ENCODE measurements at regions not wholly inside any gene's neighbourhood (a gene's known extent, or its start where the extent isn't known, plus 50 kb on each side); places are given as distances from the start of the nearest gene placed in this dataset.
"Not testable (repeated sequence)": the region's sequence is repeated elsewhere in the genome, so short reads cannot be mapped to it uniquely, and the experiment has no call there.

DNA sequence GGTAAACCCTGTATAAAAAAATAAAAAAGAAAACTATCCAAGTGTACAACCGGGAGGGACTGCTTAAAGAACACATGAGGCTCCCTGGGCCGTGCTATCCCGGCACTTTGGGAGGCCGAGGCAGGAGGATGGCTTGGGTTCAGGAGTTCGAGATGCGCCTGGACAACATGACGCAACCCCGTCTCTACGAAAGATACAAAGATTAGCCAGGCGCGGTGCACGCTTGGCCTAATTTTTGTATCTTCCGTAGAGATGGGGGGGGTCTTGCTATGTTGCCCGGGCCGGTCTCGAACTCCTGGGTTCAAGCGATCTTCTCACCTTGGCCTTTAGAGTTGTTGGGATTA, 101.7 kb upstream of the VKORC1L1 start:
- BruUV-seq (replicated peaks); CTCF ChIA-PET; DNase-seq (ENCODE audit: unreplicated experiment); H3K9me3 Mint-ChIP-seq (ENCODE audit: unreplicated experiment); intact Hi-C loops (cut with micrococcal nuclease); H3K27me3 Mint-ChIP-seq (ENCODE audit: insufficient read depth, unreplicated experiment); H3K4me1 Mint-ChIP-seq (ENCODE audit: insufficient read depth, unreplicated experiment): not testable (repeated sequence)
- POLR2A ChIA-PET, result interaction anchor here (1.1 to 1.6 kb wide), 4 partner anchors 20 to 722 kb away, joined by 4 to 12 read pairs (median 5); no protein-coding TSS in a partner anchor
- Mint-ChIP-seq H3K4me3 (ENCODE audit: unreplicated experiment) (peak overlapping the region; percentile 83), H3K36me3 (ENCODE audit: insufficient read depth, unreplicated experiment) (peaks cover 11% of the 10 kb centered on the region), H3K27ac (ENCODE audit: low read depth, unreplicated experiment) (peak overlapping the region; percentile 94)

DNA sequence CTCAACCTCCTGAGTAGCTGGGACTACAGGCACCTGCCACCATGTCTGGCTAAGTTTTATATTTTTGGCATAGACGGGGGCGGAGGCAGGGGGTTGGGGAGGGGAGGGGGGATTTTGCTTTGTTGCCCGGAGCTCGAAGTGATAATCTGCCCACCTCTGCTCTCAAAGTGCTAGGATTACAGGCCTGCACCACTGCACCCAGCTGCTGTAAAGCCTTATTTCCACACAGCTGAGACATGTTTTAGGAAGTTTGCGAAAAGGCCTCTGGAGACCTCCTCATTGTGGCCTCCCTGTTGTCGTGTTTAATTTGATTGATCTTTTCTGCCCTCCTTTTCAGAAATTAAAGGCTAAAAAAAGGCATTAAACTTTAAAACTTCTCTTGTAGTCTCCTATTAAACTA, 96.2 kb upstream of the VKORC1L1 start:
- H3K4me3 Mint-ChIP-seq (ENCODE audit: unreplicated experiment); POLR2A ChIA-PET; H3K27ac Mint-ChIP-seq (ENCODE audit: low read depth, unreplicated experiment); H3K4me1 Mint-ChIP-seq (ENCODE audit: insufficient read depth, unreplicated experiment); H3K36me3 Mint-ChIP-seq (ENCODE audit: insufficient read depth, unreplicated experiment); BruUV-seq (replicated peaks); intact Hi-C loops (cut with micrococcal nuclease); H3K27me3 Mint-ChIP-seq (ENCODE audit: insufficient read depth, unreplicated experiment); CTCF ChIA-PET; H3K9me3 Mint-ChIP-seq (ENCODE audit: unreplicated experiment); DNase-seq (ENCODE audit: unreplicated experiment): not testable (repeated sequence)

DNA sequence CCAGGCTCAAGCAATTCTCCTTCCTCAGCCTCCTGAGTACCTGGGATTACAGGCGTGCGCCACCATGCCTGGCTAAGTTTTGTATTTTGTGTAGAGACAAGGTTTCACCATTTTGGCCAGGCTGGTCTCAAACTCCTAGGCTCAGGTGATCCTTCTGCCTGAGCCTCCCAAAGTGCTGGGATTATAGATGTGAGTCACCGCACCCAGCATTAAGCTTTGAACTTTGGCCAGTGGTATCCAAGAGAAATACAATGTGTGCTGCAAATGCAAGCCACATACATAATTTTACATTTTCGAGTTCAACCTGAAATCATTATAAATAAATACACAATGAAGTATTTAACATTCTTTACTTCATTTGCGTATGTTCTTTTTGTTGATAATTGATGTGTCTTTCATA, 82.9 kb upstream of the VKORC1L1 start:
- H3K36me3 Mint-ChIP-seq (ENCODE audit: insufficient read depth, unreplicated experiment); H3K4me3 Mint-ChIP-seq (ENCODE audit: unreplicated experiment); H3K9me3 Mint-ChIP-seq (ENCODE audit: unreplicated experiment); intact Hi-C loops (cut with micrococcal nuclease); POLR2A ChIA-PET; H3K4me1 Mint-ChIP-seq (ENCODE audit: insufficient read depth, unreplicated experiment); H3K27ac Mint-ChIP-seq (ENCODE audit: low read depth, unreplicated experiment); DNase-seq (ENCODE audit: unreplicated experiment); CTCF ChIA-PET; H3K27me3 Mint-ChIP-seq (ENCODE audit: insufficient read depth, unreplicated experiment); BruUV-seq (replicated peaks): not testable (repeated sequence)

DNA sequence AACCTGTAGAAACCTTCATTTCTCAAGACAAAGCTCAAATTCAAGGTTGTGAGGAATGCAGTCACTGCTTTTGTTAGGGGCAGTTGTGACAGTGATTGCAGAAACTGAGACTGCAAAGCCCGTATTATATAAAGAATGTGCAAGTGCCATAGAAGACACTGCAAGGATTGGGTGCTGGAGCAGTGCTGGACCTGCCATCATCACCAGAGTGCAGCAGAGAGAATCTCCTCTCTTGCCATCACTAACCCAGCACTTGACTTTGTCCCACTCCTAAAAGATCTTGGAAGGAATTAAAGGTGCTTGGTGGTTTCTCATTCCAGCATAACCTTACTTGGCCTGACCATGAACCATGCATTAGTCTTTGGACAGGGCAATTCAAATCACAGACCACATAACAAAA, 81.1 kb upstream of the VKORC1L1 start:
- H3K27me3 Mint-ChIP-seq (ENCODE audit: insufficient read depth, unreplicated experiment); H3K9me3 Mint-ChIP-seq (ENCODE audit: unreplicated experiment); H3K4me1 Mint-ChIP-seq (ENCODE audit: insufficient read depth, unreplicated experiment); H3K36me3 Mint-ChIP-seq (ENCODE audit: insufficient read depth, unreplicated experiment); DNase-seq (ENCODE audit: unreplicated experiment); POLR2A ChIA-PET; H3K27ac Mint-ChIP-seq (ENCODE audit: low read depth, unreplicated experiment); BruUV-seq (replicated peaks); H3K4me3 Mint-ChIP-seq (ENCODE audit: unreplicated experiment); CTCF ChIA-PET; intact Hi-C loops (cut with micrococcal nuclease): not testable (repeated sequence)

DNA sequence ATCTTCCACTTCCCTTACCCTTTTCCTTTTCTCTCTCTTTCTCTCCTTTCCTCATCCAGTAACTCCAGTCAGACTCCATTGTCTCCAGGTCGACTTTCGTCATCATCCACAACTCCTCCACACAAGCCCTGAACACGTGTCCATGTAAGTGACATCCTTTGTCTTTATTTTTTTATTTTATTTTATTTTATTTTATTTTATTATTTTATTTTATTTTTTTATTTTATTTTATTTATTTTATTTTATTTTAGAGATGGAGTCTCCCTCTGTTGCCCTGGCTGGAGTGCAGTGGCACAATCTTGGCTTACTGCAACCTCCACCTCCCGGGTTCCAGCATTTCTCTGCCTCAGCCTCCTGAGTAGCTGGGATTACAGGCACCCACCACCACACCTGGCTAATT, 80.1 kb upstream of the VKORC1L1 start:
- POLR2A ChIA-PET; CTCF ChIA-PET; DNase-seq (ENCODE audit: unreplicated experiment); H3K27ac Mint-ChIP-seq (ENCODE audit: low read depth, unreplicated experiment); H3K4me1 Mint-ChIP-seq (ENCODE audit: insufficient read depth, unreplicated experiment); H3K27me3 Mint-ChIP-seq (ENCODE audit: insufficient read depth, unreplicated experiment); H3K9me3 Mint-ChIP-seq (ENCODE audit: unreplicated experiment); H3K36me3 Mint-ChIP-seq (ENCODE audit: insufficient read depth, unreplicated experiment); intact Hi-C loops (cut with micrococcal nuclease); BruUV-seq (replicated peaks); H3K4me3 Mint-ChIP-seq (ENCODE audit: unreplicated experiment): not testable (repeated sequence)

DNA sequence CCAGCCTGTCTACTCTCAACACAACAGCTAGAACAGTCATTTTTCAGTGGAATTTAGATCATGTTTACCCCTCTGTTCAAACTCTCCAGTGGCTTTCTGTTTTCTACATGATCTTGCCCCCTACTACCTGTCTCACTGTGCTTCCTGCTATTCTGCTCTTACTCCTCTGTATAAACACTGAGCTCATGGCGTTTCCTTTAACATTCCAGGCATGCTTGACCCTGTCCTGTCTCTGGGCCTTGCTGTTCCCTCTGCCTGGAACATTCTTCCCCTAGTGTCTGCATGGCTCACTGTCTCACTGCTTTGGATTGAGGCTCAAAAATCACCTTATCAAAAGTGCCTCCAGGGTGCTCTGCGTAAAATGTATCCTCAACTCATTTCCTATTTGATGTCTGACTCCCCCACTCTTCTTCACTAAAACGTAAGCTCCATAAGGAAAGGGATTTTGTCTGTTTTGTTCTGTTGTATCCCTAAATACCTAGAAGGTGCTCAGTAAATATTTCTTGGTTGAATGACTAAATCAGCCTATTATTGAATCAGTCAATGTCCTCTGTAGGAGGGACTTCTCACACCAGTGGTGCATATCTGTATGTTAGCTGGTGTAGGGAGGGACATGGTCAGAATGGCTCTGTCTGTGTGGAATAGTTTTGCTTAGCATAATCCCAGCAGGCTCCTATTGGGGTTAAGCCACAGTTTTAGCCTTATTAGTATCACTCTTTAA, 78.0 kb upstream of the VKORC1L1 start:
- BruUV-seq (replicated peaks); H3K9me3 Mint-ChIP-seq (ENCODE audit: unreplicated experiment); H3K4me3 Mint-ChIP-seq (ENCODE audit: unreplicated experiment); DNase-seq (ENCODE audit: unreplicated experiment); POLR2A ChIA-PET; H3K27ac Mint-ChIP-seq (ENCODE audit: low read depth, unreplicated experiment); intact Hi-C loops (cut with micrococcal nuclease); H3K36me3 Mint-ChIP-seq (ENCODE audit: insufficient read depth, unreplicated experiment); H3K27me3 Mint-ChIP-seq (ENCODE audit: insufficient read depth, unreplicated experiment): not testable (repeated sequence)
- CTCF ChIA-PET, result interaction anchor here (0.6 kb wide), 1 partner anchor 26 kb away, joined by 3 read pairs; no protein-coding TSS in a partner anchor
- peaks cover 12% of the 10 kb centered on the region for H3K4me1 Mint-ChIP-seq (ENCODE audit: insufficient read depth, unreplicated experiment)

DNA sequence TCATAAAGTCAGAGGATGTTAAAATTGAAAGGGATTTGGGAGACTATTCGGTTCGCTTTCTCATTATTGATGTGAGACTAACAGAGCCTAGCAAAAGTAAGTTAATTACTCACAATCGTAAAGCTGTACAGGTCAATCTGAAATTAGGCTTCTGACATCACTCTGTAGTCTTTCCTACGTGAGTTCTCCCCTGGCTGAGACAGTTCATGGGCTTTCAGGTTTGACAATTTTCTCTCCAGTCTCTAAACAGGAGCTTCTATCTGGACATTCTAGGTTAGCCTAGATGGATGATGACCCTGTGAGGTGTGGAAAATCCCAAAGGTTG, 77.5 kb upstream of the VKORC1L1 start:
- H3K4me3 Mint-ChIP-seq (ENCODE audit: unreplicated experiment); H3K9me3 Mint-ChIP-seq (ENCODE audit: unreplicated experiment); H3K36me3 Mint-ChIP-seq (ENCODE audit: insufficient read depth, unreplicated experiment); H3K27ac Mint-ChIP-seq (ENCODE audit: low read depth, unreplicated experiment); BruUV-seq (replicated peaks); H3K27me3 Mint-ChIP-seq (ENCODE audit: insufficient read depth, unreplicated experiment); CTCF ChIA-PET; POLR2A ChIA-PET; DNase-seq (ENCODE audit: unreplicated experiment); intact Hi-C loops (cut with micrococcal nuclease): not testable (repeated sequence)
- peaks cover 12% of the 10 kb centered on the region for H3K4me1 Mint-ChIP-seq (ENCODE audit: insufficient read depth, unreplicated experiment)
